ENCODE measurements at regions not wholly inside any gene's neighbourhood (a gene's known extent, or its start where the extent isn't known, plus 50 kb on each side); places are given as distances from the start of the nearest gene placed in this dataset.

- Histone ChIP-seq H3K4me1 (ENCODE audit: insufficient read depth, insufficient read length) (no peaks in the 10 kb centered on the region), H3K9ac (ENCODE audit: insufficient read length, low read depth) (no peak overlapping the region), H3K9me3 (ENCODE audit: insufficient read depth, low read length) (no peaks in the 10 kb centered on the region), H3K27me3 (ENCODE audit: insufficient read depth, insufficient read length) (no peaks in the 10 kb centered on the region), H3K36me3 (ENCODE audit: insufficient read depth, insufficient read length, low read length) (no peaks in the 10 kb centered on the region), H3K4me3 (ENCODE audit: insufficient read length, low read depth) (no peak overlapping the region)
- DNase-seq (ENCODE audit: low read depth, low spot score) = no peak
- TF ChIP-seq SUZ12 (IDR thresholded peaks at IDR 0.05; ENCODE audit: extremely low read depth, insufficient read depth, insufficient read length) = no peak
- no peak for TF ChIP-seq YY1 (IDR thresholded peaks at IDR 0.05; ENCODE audit: insufficient read depth, insufficient read length)
- no peak for TF ChIP-seq ZNF274 (IDR thresholded peaks at IDR 0.05; ENCODE audit: low read depth, low read length)
Observed at GRCh38 chr4:177957596-177958360, 515.5 kb upstream of the AGA start.

GRCh38 chr4:177960566-177960965 is 518.3 kb upstream of the AGA start:
- no peaks in the 10 kb centered on the region for H3K4me1 ChIP-seq (ENCODE audit: insufficient read depth, insufficient read length)
- TF ChIP-seq SUZ12 (IDR thresholded peaks at IDR 0.05; ENCODE audit: extremely low read depth, insufficient read depth, insufficient read length) (no peak), ZNF274 (IDR thresholded peaks at IDR 0.05; ENCODE audit: low read depth, low read length) (no peak), YY1 (IDR thresholded peaks at IDR 0.05; ENCODE audit: insufficient read depth, insufficient read length) (no peak)
- no peaks in the 10 kb centered on the region for H3K36me3 ChIP-seq (ENCODE audit: insufficient read depth, insufficient read length, low read length)
- H3K9ac ChIP-seq (ENCODE audit: insufficient read length, low read depth) = no peak overlapping the region
- no peaks in the 10 kb centered on the region for H3K9me3 ChIP-seq (ENCODE audit: insufficient read depth, low read length)
- no peaks in the 10 kb centered on the region for H3K27me3 ChIP-seq (ENCODE audit: insufficient read depth, insufficient read length)
- no peak for DNase-seq (ENCODE audit: low read depth, low spot score)
- H3K4me3 ChIP-seq (ENCODE audit: insufficient read length, low read depth) = no peak overlapping the region

- H3K36me3 ChIP-seq (ENCODE audit: insufficient read depth, insufficient read length, low read length) = no peaks in the 10 kb centered on the region
- DNase-seq (ENCODE audit: low read depth, low spot score) = no peak
- H3K4me1 ChIP-seq (ENCODE audit: insufficient read depth, insufficient read length) = no peaks in the 10 kb centered on the region
- H3K9me3 ChIP-seq (ENCODE audit: insufficient read depth, low read length) = no peaks in the 10 kb centered on the region
- no peaks in the 10 kb centered on the region for H3K27me3 ChIP-seq (ENCODE audit: insufficient read depth, insufficient read length)
- no peak for TF ChIP-seq SUZ12 (IDR thresholded peaks at IDR 0.05; ENCODE audit: extremely low read depth, insufficient read depth, insufficient read length)
- no peak for TF ChIP-seq YY1 (IDR thresholded peaks at IDR 0.05; ENCODE audit: insufficient read depth, insufficient read length)
- no peak for TF ChIP-seq ZNF274 (IDR thresholded peaks at IDR 0.05; ENCODE audit: low read depth, low read length)
- H3K4me3 ChIP-seq (ENCODE audit: insufficient read length, low read depth) = no peak overlapping the region
- H3K9ac ChIP-seq (ENCODE audit: insufficient read length, low read depth) = no peak overlapping the region
Observed at GRCh38 chr4:177961761-177962380, 519.6 kb upstream of the AGA start.

DNA sequence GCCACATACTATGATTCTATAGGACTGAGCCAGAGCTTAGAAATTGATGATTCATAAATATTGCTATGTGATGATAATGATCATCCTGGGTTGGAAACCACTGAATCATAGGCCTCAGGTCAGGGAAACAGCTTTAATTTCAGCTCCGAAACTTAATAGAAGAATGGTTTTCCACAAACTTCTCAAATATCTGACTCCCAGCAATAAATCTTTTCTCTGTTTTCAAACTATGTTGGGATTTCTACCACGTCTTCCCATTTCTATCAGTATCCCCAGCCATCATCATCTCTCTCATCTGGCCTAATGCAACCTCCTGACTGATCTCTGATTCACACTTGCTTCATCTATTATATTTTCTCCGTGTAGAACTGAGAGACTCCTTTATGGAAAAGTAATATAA is 521.8 kb upstream of the AGA start:
- Histone ChIP-seq H3K36me3 (ENCODE audit: insufficient read depth, insufficient read length, low read length) (no peaks in the 10 kb centered on the region), H3K4me1 (ENCODE audit: insufficient read depth, insufficient read length) (no peaks in the 10 kb centered on the region), H3K9ac (ENCODE audit: insufficient read length, low read depth) (no peak overlapping the region), H3K27me3 (ENCODE audit: insufficient read depth, insufficient read length) (no peaks in the 10 kb centered on the region), H3K4me3 (ENCODE audit: insufficient read length, low read depth) (no peak overlapping the region), H3K9me3 (ENCODE audit: insufficient read depth, low read length) (no peaks in the 10 kb centered on the region)
- DNase-seq (ENCODE audit: low read depth, low spot score) = no peak
- TF ChIP-seq ZNF274 (IDR thresholded peaks at IDR 0.05; ENCODE audit: low read depth, low read length) = no peak
- no peak for TF ChIP-seq SUZ12 (IDR thresholded peaks at IDR 0.05; ENCODE audit: extremely low read depth, insufficient read depth, insufficient read length)
- no peak for TF ChIP-seq YY1 (IDR thresholded peaks at IDR 0.05; ENCODE audit: insufficient read depth, insufficient read length)

- no peak overlapping the region for H3K9ac ChIP-seq (ENCODE audit: insufficient read length, low read depth)
- H3K36me3 ChIP-seq (ENCODE audit: insufficient read depth, insufficient read length, low read length) = no peaks in the 10 kb centered on the region
- DNase-seq (ENCODE audit: low read depth, low spot score) = no peak
- no peaks in the 10 kb centered on the region for H3K27me3 ChIP-seq (ENCODE audit: insufficient read depth, insufficient read length)
- H3K4me3 ChIP-seq (ENCODE audit: insufficient read length, low read depth) = no peak overlapping the region
- H3K9me3 ChIP-seq (ENCODE audit: insufficient read depth, low read length) = no peaks in the 10 kb centered on the region
- no peaks in the 10 kb centered on the region for H3K4me1 ChIP-seq (ENCODE audit: insufficient read depth, insufficient read length)
- TF ChIP-seq YY1 (IDR thresholded peaks at IDR 0.05; ENCODE audit: insufficient read depth, insufficient read length) (no peak), ZNF274 (IDR thresholded peaks at IDR 0.05; ENCODE audit: low read depth, low read length) (no peak), SUZ12 (IDR thresholded peaks at IDR 0.05; ENCODE audit: extremely low read depth, insufficient read depth, insufficient read length) (no peak)
Observed at GRCh38 chr4:177964693-177965168, 522.5 kb upstream of the AGA start.

DNA sequence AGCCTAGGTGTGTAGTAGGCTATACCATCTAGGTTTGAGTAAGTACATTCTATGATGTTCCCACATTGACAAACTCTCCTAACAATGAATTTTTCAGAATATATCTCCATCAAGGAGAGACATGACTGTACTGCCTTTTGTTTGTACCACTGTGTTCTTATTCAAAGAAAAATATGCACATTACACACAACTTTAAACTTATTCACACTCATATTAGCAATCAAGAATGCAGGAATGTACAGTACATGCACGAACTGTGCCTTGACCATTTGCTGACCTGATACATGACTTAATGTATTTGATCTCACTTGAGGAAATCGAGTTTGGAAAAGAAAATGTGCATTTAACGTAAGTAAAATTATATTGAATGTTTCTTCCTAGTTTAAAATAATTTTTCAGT is 525.1 kb upstream of the AGA start:
- Histone ChIP-seq H3K36me3 (ENCODE audit: insufficient read depth, insufficient read length, low read length) (no peaks in the 10 kb centered on the region), H3K9ac (ENCODE audit: insufficient read length, low read depth) (no peak overlapping the region), H3K27me3 (ENCODE audit: insufficient read depth, insufficient read length) (no peaks in the 10 kb centered on the region), H3K9me3 (ENCODE audit: insufficient read depth, low read length) (no peaks in the 10 kb centered on the region), H3K4me3 (ENCODE audit: insufficient read length, low read depth) (no peak overlapping the region), H3K4me1 (ENCODE audit: insufficient read depth, insufficient read length) (no peaks in the 10 kb centered on the region)
- TF ChIP-seq SUZ12 (IDR thresholded peaks at IDR 0.05; ENCODE audit: extremely low read depth, insufficient read depth, insufficient read length) = no peak
- TF ChIP-seq YY1 (IDR thresholded peaks at IDR 0.05; ENCODE audit: insufficient read depth, insufficient read length) = no peak
- no peak for TF ChIP-seq ZNF274 (IDR thresholded peaks at IDR 0.05; ENCODE audit: low read depth, low read length)
- DNase-seq (ENCODE audit: low read depth, low spot score) = no peak

DNA sequence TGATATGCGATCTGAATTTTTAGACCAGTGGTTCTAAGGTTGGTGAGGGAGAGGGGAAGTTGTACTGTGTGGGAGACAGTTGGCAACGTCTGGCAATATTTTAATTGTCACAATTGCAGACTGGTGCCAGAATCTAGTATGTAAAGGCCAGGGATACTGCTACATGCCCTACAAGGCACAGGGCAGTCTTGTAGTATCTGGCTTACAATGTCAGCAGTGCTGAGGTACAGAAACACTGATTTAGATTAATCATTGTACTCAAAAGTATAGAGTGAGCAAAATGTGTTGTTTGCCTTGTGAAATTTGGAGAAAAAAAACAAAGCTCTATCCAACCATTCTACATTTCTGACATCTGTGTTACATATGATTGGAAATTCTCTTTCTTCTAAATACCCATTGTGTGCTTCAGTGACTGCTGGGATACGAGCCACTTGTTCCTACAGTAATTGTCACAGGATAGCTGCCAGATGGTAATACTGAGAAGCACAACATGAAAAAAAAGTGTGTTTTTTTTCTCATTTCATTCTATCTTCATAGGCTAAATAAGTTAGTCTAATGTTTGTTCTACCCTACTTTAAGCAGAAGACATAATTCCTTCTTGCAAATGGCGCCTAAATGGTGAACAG is 526.7 kb upstream of the AGA start:
- no peaks in the 10 kb centered on the region for H3K9me3 ChIP-seq (ENCODE audit: insufficient read depth, low read length)
- H3K4me1 ChIP-seq (ENCODE audit: insufficient read depth, insufficient read length) = no peaks in the 10 kb centered on the region
- TF ChIP-seq YY1 (IDR thresholded peaks at IDR 0.05; ENCODE audit: insufficient read depth, insufficient read length) (no peak), ZNF274 (IDR thresholded peaks at IDR 0.05; ENCODE audit: low read depth, low read length) (no peak), SUZ12 (IDR thresholded peaks at IDR 0.05; ENCODE audit: extremely low read depth, insufficient read depth, insufficient read length) (no peak)
- H3K4me3 ChIP-seq (ENCODE audit: insufficient read length, low read depth) = no peak overlapping the region
- no peak overlapping the region for H3K9ac ChIP-seq (ENCODE audit: insufficient read length, low read depth)
- no peak for DNase-seq (ENCODE audit: low read depth, low spot score)
- no peaks in the 10 kb centered on the region for H3K36me3 ChIP-seq (ENCODE audit: insufficient read depth, insufficient read length, low read length)
- H3K27me3 ChIP-seq (ENCODE audit: insufficient read depth, insufficient read length) = no peaks in the 10 kb centered on the region

Measured in NT2/D1 (cell line).